OCI-LY7 (cell line): ENCODE measurements at regions not wholly inside any gene's neighbourhood (a gene's known extent, or its start where the extent isn't known, plus 50 kb on each side); places are given as distances from the start of the nearest gene placed in this dataset.

Experiments
- BruUV-seq: library from RNA; stranded (reverse); fragments of 400-500 nt; replicated peaks from 2 replicates; lab custom pipeline; 2021; lab: Mats Ljungman, UMichigan
- CTCF ChIA-PET: fragments of 300-600 bp; sonication (Branson Sonifier 250); formaldehyde crosslinking; loops from one replicate; lab custom pipeline; 2022; ENCODE audit warnings: antibody characterized with exemption; ENCODE audit not compliant: unreplicated experiment; lab: Charles Lee
- POLR2A ChIA-PET: fragments of 300-600 bp; sonication (Branson Sonifier 250); formaldehyde crosslinking; loops from one replicate; lab custom pipeline; 2022; ENCODE audit warnings: antibody characterized with exemption; lab: Charles Lee
- DNase-seq: peaks from one replicate; pipeline ENCODE4 v3.0.0-alpha.2; 2015; ENCODE audit warnings: low spot score
- H2AFZ ChIP-seq: fragments of 200-600 bp; sonication (generic), shearing (Covaris generic); 2 replicates; pipeline ENCODE4 v1.6.1; 2014; ENCODE audit warnings: mild to moderate bottlenecking, antibody characterized with exemption, low read length, moderate library complexity
- H3K27ac ChIP-seq: fragments of 200-600 bp; sonication (generic); 2 replicates; pipeline ENCODE4 v1.5.1; 2014; ENCODE audit warnings: mixed run types, low read depth, mild to moderate bottlenecking, moderate library complexity, low read length, inconsistent platforms; ENCODE audit not compliant: poor library complexity, severe bottlenecking
- H3K36me3 ChIP-seq: fragments of 200-600 bp; sonication (generic); 2 replicates; pipeline ENCODE4 v1.6.1; 2014; ENCODE audit warnings: mild to moderate bottlenecking, antibody characterized with exemption, low read length, moderate library complexity, mixed read lengths; ENCODE audit not compliant: insufficient read depth
- H3K4me1 ChIP-seq: fragments of 200-600 bp; sonication (generic); 2 replicates; pipeline ENCODE4 v1.5.1; 2014; ENCODE audit warnings: mild to moderate bottlenecking, low read length; ENCODE audit not compliant: insufficient read depth, poor library complexity, severe bottlenecking
- H3K4me2 ChIP-seq: fragments of 200-600 bp; sonication (generic); 2 replicates; pipeline ENCODE4 v1.6.1; 2014; ENCODE audit warnings: mild to moderate bottlenecking, low read length
- H3K4me3 ChIP-seq: fragments of 200-600 bp; sonication (generic); 2 replicates; pipeline ENCODE4 v1.5.1; 2014; ENCODE audit warnings: mild to moderate bottlenecking, low read depth, low read length; ENCODE audit not compliant: poor library complexity, severe bottlenecking
- H3K79me2 ChIP-seq: fragments of 200-600 bp; sonication (generic); 2 replicates; pipeline ENCODE4 v1.6.1; 2016; ENCODE audit warnings: low read depth, mild to moderate bottlenecking, low read length, moderate library complexity, mixed read lengths; ENCODE audit not compliant: insufficient read depth
- H3K9me2 ChIP-seq: fragments of 200-600 bp; sonication (generic); 2 replicates; pipeline ENCODE4 v1.6.1; 2016; ENCODE audit warnings: mild to moderate bottlenecking, low read length, mixed read lengths; ENCODE audit not compliant: insufficient read depth
- H3K9me3 ChIP-seq: fragments of 200-600 bp; sonication (generic); 2 replicates; pipeline ENCODE4 v1.6.1; 2014; ENCODE audit warnings: mild to moderate bottlenecking, mixed run types, low read length, mixed read lengths
- H4K20me1 ChIP-seq: fragments of 200-600 bp; sonication (generic); 2 replicates; pipeline ENCODE4 v1.6.1; 2014; ENCODE audit warnings: mild to moderate bottlenecking, antibody characterized with exemption, low read length, moderate library complexity, mixed read lengths; ENCODE audit not compliant: insufficient read depth
- CTCF ChIP-seq: fragments of 200-600 bp; sonication (generic); conservative IDR thresholded peaks from 2 replicates; pipeline ENCODE4 v1.5.1; 2014; ENCODE audit warnings: mild to moderate bottlenecking, antibody characterized with exemption, low read length, moderate library complexity, mixed read lengths
- EZH2phosphoT487 ChIP-seq: fragments of 200-600 bp; sonication (generic); IDR thresholded peaks from 2 replicates; pipeline ENCODE4 v1.6.1; 2018; ENCODE audit warnings: low read depth, borderline replicate concordance, mild to moderate bottlenecking, mixed run types, antibody characterized with exemption, low read length, moderate library complexity, mixed read lengths
- intact Hi-C: fragments of 100-400 bp; cut with micrococcal nuclease; formaldehyde crosslinking; loops from one replicate; pipeline ENCODE4 v1.10.0; 2022; ENCODE audit not compliant: unreplicated experiment

- Histone ChIP-seq H4K20me1 (no peaks in the 10 kb centered on the region), H3K27ac (no peak overlapping the region), H3K79me2 (no peaks in the 10 kb centered on the region), H2AFZ (no peak overlapping the region), H3K9me3 (no peaks in the 10 kb centered on the region), H3K4me3 (no peak overlapping the region), H3K4me1 (no peaks in the 10 kb centered on the region), H3K4me2 (no peak overlapping the region), H3K9me2 (no peaks in the 10 kb centered on the region), H3K36me3 (no peaks in the 10 kb centered on the region)
- intact Hi-C loops: no loop called here
- CTCF ChIA-PET: no interaction called here
- POLR2A ChIA-PET: interaction anchor here (0.6 kb wide), 1 partner anchor 16 kb away, joined by 5 read pairs; no protein-coding TSS in a partner anchor
- no TSS peak for BruUV-seq
- no peak for TF ChIP-seq EZH2phosphoT487
- TF ChIP-seq CTCF: no peak
- no peak for DNase-seq
Observed at GRCh38 chr12:71007781-71008404, 87.4 kb upstream of the PTPRR start.

GRCh38 chr12:71007020-71007419, 86.5 kb upstream of the PTPRR start:
- Histone ChIP-seq H3K4me3 (no peak overlapping the region), H3K36me3 (no peaks in the 10 kb centered on the region), H3K9me3 (no peaks in the 10 kb centered on the region), H3K9me2 (no peaks in the 10 kb centered on the region), H3K79me2 (no peaks in the 10 kb centered on the region), H4K20me1 (no peaks in the 10 kb centered on the region), H2AFZ (no peak overlapping the region), H3K27ac (no peak overlapping the region), H3K4me2 (no peak overlapping the region), H3K4me1 (no peaks in the 10 kb centered on the region)
- TF ChIP-seq CTCF (no peak), EZH2phosphoT487 (no peak)
- no TSS peak for BruUV-seq
- no peak for DNase-seq
- ChIA-PET CTCF (no interaction called here), POLR2A (interaction anchor here (0.6 kb wide), 1 partner anchor 946 kb away, joined by 3 read pairs; no protein-coding TSS in a partner anchor)
- intact Hi-C loops: no loop called here

- CTCF ChIA-PET: no interaction called here
- no peaks in the 10 kb centered on the region for H3K79me2 ChIP-seq
- no peak overlapping the region for H2AFZ ChIP-seq
- intact Hi-C loops: no loop called here
- H3K4me3 ChIP-seq: no peak overlapping the region
- H3K9me2 ChIP-seq: no peaks in the 10 kb centered on the region
- H3K4me1 ChIP-seq: no peaks in the 10 kb centered on the region
- no peaks in the 10 kb centered on the region for H3K9me3 ChIP-seq
- TF ChIP-seq EZH2phosphoT487 (no peak), CTCF (no peak)
- POLR2A ChIA-PET: no interaction called here
- no TSS peak for BruUV-seq
- no peak overlapping the region for H3K27ac ChIP-seq
- DNase-seq: no peak
- no peaks in the 10 kb centered on the region for H3K36me3 ChIP-seq
- H4K20me1 ChIP-seq: no peaks in the 10 kb centered on the region
- H3K4me2 ChIP-seq: no peak overlapping the region
Observed at GRCh38 chr12:71005166-71005565, 84.6 kb upstream of the PTPRR start.
